WTC11 (cell line): ENCODE measurements at regions not wholly inside any gene's neighbourhood (a gene's known extent, or its start where the extent isn't known, plus 50 kb on each side); places are given as distances from the start of the nearest gene placed in this dataset.

ENCODE experiments used
- CREM ChIP-seq: sonication (generic); formaldehyde crosslinking; IDR thresholded peaks from 2 replicates; pipeline ENCODE4 v1.8.1; 2022; ENCODE audit warnings: mild to moderate bottlenecking, missing genetic modification reagents, moderate library complexity
- ELF4 ChIP-seq: sonication (generic); formaldehyde crosslinking; IDR thresholded peaks from 2 replicates; pipeline ENCODE4 v1.8.1; 2022; ENCODE audit warnings: low read depth, mild to moderate bottlenecking, moderate library complexity, missing genetic modification reagents
- KAT7 ChIP-seq: sonication (generic); formaldehyde crosslinking; IDR thresholded peaks from 2 replicates; pipeline ENCODE4 v1.8.1; 2023; ENCODE audit warnings: missing genetic modification reagents, mild to moderate bottlenecking, borderline replicate concordance
- TF ChIP-seq, protein P1 (sequence below): sonication (generic); formaldehyde crosslinking; IDR thresholded peaks from 2 replicates; pipeline ENCODE4 v1.8.0; 2022; ENCODE audit warnings: mild to moderate bottlenecking, missing genetic modification reagents
- TF ChIP-seq, protein P2 (sequence below): sonication (generic); formaldehyde crosslinking; IDR thresholded peaks from 2 replicates; pipeline ENCODE4 v1.8.1; 2023; ENCODE audit warnings: mild to moderate bottlenecking, missing genetic modification reagents, borderline replicate concordance
- TF ChIP-seq, protein P3 (sequence below): fragments of 200-600 bp; IDR thresholded peaks from 2 replicates; pipeline ENCODE4 v1.8.0; 2022; ENCODE audit warnings: antibody characterized with exemption
- TF ChIP-seq, protein P4 (sequence below): sonication (generic); formaldehyde crosslinking; IDR thresholded peaks from 2 replicates; pipeline ENCODE4 v1.8.1; 2023; ENCODE audit warnings: mild to moderate bottlenecking, moderate library complexity, missing genetic modification reagents
- TF ChIP-seq, protein P5 (sequence below): sonication (generic); formaldehyde crosslinking; IDR thresholded peaks from 2 replicates; pipeline ENCODE4 v1.8.1; 2023; ENCODE audit warnings: mild to moderate bottlenecking, missing genetic modification reagents
- TF ChIP-seq, protein P6 (sequence below): sonication (generic); formaldehyde crosslinking; IDR thresholded peaks from 2 replicates; pipeline ENCODE4 v1.8.1; 2022; ENCODE audit warnings: low read depth, mild to moderate bottlenecking, moderate library complexity, missing genetic modification reagents, borderline replicate concordance
- TF ChIP-seq, protein P7 (sequence below): sonication (generic); formaldehyde crosslinking; IDR thresholded peaks from 2 replicates; pipeline ENCODE4 v1.8.0; 2022; ENCODE audit warnings: mild to moderate bottlenecking, missing genetic modification reagents

DNA sequence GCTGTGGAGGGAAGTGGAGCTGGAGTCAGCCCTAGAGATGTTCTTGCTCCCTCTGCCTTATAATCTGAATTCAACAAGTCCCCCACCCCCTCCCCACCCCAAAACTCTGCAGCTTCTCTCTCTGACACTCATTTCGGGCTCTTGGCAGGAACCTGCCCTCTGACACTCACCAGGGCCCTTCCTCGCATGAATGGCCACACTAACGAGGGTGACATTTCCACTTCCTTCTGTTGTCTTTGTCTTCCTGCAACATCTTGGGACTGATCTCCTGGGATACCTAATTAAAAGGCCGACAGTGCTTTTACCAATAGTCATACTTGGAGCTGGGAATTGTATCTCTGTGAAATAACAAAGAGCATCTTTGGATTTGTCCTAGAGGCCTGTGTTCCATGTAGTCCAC, 106.9 kb upstream of the PIRT start:
- TF ChIP-seq, protein P1, sequence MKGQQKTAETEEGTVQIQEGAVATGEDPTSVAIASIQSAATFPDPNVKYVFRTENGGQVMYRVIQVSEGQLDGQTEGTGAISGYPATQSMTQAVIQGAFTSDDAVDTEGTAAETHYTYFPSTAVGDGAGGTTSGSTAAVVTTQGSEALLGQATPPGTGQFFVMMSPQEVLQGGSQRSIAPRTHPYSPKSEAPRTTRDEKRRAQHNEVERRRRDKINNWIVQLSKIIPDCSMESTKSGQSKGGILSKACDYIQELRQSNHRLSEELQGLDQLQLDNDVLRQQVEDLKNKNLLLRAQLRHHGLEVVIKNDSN (CRISPR knock-in tag): no peak
- TF ChIP-seq, protein P2, sequence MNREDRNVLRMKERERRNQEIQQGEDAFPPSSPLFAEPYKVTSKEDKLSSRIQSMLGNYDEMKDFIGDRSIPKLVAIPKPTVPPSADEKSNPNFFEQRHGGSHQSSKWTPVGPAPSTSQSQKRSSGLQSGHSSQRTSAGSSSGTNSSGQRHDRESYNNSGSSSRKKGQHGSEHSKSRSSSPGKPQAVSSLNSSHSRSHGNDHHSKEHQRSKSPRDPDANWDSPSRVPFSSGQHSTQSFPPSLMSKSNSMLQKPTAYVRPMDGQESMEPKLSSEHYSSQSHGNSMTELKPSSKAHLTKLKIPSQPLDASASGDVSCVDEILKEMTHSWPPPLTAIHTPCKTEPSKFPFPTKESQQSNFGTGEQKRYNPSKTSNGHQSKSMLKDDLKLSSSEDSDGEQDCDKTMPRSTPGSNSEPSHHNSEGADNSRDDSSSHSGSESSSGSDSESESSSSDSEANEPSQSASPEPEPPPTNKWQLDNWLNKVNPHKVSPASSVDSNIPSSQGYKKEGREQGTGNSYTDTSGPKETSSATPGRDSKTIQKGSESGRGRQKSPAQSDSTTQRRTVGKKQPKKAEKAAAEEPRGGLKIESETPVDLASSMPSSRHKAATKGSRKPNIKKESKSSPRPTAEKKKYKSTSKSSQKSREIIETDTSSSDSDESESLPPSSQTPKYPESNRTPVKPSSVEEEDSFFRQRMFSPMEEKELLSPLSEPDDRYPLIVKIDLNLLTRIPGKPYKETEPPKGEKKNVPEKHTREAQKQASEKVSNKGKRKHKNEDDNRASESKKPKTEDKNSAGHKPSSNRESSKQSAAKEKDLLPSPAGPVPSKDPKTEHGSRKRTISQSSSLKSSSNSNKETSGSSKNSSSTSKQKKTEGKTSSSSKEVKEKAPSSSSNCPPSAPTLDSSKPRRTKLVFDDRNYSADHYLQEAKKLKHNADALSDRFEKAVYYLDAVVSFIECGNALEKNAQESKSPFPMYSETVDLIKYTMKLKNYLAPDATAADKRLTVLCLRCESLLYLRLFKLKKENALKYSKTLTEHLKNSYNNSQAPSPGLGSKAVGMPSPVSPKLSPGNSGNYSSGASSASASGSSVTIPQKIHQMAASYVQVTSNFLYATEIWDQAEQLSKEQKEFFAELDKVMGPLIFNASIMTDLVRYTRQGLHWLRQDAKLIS (CRISPR knock-in tag): no peak
- TF ChIP-seq, protein P3, sequence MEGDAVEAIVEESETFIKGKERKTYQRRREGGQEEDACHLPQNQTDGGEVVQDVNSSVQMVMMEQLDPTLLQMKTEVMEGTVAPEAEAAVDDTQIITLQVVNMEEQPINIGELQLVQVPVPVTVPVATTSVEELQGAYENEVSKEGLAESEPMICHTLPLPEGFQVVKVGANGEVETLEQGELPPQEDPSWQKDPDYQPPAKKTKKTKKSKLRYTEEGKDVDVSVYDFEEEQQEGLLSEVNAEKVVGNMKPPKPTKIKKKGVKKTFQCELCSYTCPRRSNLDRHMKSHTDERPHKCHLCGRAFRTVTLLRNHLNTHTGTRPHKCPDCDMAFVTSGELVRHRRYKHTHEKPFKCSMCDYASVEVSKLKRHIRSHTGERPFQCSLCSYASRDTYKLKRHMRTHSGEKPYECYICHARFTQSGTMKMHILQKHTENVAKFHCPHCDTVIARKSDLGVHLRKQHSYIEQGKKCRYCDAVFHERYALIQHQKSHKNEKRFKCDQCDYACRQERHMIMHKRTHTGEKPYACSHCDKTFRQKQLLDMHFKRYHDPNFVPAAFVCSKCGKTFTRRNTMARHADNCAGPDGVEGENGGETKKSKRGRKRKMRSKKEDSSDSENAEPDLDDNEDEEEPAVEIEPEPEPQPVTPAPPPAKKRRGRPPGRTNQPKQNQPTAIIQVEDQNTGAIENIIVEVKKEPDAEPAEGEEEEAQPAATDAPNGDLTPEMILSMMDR: no peak
- TF ChIP-seq, protein P4, sequence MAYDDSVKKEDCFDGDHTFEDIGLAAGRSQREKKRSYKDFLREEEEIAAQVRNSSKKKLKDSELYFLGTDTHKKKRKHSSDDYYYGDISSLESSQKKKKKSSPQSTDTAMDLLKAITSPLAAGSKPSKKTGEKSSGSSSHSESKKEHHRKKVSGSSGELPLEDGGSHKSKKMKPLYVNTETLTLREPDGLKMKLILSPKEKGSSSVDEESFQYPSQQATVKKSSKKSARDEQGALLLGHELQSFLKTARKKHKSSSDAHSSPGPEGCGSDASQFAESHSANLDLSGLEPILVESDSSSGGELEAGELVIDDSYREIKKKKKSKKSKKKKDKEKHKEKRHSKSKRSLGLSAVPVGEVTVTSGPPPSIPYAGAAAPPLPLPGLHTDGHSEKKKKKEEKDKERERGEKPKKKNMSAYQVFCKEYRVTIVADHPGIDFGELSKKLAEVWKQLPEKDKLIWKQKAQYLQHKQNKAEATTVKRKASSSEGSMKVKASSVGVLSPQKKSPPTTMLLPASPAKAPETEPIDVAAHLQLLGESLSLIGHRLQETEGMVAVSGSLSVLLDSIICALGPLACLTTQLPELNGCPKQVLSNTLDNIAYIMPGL: no peak
- TF ChIP-seq, protein P5, sequence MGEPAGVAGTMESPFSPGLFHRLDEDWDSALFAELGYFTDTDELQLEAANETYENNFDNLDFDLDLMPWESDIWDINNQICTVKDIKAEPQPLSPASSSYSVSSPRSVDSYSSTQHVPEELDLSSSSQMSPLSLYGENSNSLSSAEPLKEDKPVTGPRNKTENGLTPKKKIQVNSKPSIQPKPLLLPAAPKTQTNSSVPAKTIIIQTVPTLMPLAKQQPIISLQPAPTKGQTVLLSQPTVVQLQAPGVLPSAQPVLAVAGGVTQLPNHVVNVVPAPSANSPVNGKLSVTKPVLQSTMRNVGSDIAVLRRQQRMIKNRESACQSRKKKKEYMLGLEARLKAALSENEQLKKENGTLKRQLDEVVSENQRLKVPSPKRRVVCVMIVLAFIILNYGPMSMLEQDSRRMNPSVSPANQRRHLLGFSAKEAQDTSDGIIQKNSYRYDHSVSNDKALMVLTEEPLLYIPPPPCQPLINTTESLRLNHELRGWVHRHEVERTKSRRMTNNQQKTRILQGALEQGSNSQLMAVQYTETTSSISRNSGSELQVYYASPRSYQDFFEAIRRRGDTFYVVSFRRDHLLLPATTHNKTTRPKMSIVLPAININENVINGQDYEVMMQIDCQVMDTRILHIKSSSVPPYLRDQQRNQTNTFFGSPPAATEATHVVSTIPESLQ (CRISPR knock-in tag): no peak
- no peak for TF ChIP-seq ELF4 (CRISPR knock-in tag)
- TF ChIP-seq KAT7 (CRISPR knock-in tag): no peak
- TF ChIP-seq, protein P6, sequence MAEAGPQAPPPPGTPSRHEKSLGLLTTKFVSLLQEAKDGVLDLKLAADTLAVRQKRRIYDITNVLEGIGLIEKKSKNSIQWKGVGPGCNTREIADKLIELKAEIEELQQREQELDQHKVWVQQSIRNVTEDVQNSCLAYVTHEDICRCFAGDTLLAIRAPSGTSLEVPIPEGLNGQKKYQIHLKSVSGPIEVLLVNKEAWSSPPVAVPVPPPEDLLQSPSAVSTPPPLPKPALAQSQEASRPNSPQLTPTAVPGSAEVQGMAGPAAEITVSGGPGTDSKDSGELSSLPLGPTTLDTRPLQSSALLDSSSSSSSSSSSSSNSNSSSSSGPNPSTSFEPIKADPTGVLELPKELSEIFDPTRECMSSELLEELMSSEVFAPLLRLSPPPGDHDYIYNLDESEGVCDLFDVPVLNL: no peak
- TF ChIP-seq, protein P7, sequence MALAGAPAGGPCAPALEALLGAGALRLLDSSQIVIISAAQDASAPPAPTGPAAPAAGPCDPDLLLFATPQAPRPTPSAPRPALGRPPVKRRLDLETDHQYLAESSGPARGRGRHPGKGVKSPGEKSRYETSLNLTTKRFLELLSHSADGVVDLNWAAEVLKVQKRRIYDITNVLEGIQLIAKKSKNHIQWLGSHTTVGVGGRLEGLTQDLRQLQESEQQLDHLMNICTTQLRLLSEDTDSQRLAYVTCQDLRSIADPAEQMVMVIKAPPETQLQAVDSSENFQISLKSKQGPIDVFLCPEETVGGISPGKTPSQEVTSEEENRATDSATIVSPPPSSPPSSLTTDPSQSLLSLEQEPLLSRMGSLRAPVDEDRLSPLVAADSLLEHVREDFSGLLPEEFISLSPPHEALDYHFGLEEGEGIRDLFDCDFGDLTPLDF (CRISPR knock-in tag): no peak
- no peak for TF ChIP-seq CREM (CRISPR knock-in tag)
